Adipocyte (in vitro differentiated cells): ENCODE measurements at regions not wholly inside any gene's neighbourhood (a gene's known extent, or its start where the extent isn't known, plus 50 kb on each side); places are given as distances from the start of the nearest gene placed in this dataset.
"Not testable (repeated sequence)": the region's sequence is repeated elsewhere in the genome, so short reads cannot be mapped to it uniquely, and the experiment has no call there.

Experiments
- DNase-seq: peaks from one replicate; pipeline ENCODE4 v3.0.0-alpha.2; 2015; ENCODE audit warnings: low read depth
- H3K27me3 ChIP-seq: replicated peaks from 2 replicates; pipeline ENCODE4 v1.7.0; 2013; ENCODE audit warnings: mild to moderate bottlenecking, low read length, moderate library complexity; ENCODE audit not compliant: control insufficient read depth, insufficient read depth
- H3K36me3 ChIP-seq: 2 replicates; pipeline ENCODE4 v1.7.0; 2013; ENCODE audit warnings: low read length, mild to moderate bottlenecking, moderate library complexity; ENCODE audit not compliant: control insufficient read depth, insufficient read depth, severe bottlenecking
- H3K4me1 ChIP-seq: 2 replicates; pipeline ENCODE4 v1.7.0; 2013; ENCODE audit warnings: mild to moderate bottlenecking, low read length, moderate library complexity; ENCODE audit not compliant: control insufficient read depth, insufficient read depth
- H3K4me3 ChIP-seq: 2 replicates; pipeline ENCODE4 v1.7.0; 2013; ENCODE audit warnings: mild to moderate bottlenecking, low read length, moderate library complexity
- H3K9ac ChIP-seq: 2 replicates; pipeline ENCODE4 v1.7.0; 2013; ENCODE audit warnings: mild to moderate bottlenecking, low read length, moderate library complexity
- H3K9me3 ChIP-seq: 2 replicates; pipeline ENCODE4 v1.7.0; 2013; ENCODE audit warnings: mild to moderate bottlenecking, low read length, moderate library complexity; ENCODE audit not compliant: control insufficient read depth

DNA sequence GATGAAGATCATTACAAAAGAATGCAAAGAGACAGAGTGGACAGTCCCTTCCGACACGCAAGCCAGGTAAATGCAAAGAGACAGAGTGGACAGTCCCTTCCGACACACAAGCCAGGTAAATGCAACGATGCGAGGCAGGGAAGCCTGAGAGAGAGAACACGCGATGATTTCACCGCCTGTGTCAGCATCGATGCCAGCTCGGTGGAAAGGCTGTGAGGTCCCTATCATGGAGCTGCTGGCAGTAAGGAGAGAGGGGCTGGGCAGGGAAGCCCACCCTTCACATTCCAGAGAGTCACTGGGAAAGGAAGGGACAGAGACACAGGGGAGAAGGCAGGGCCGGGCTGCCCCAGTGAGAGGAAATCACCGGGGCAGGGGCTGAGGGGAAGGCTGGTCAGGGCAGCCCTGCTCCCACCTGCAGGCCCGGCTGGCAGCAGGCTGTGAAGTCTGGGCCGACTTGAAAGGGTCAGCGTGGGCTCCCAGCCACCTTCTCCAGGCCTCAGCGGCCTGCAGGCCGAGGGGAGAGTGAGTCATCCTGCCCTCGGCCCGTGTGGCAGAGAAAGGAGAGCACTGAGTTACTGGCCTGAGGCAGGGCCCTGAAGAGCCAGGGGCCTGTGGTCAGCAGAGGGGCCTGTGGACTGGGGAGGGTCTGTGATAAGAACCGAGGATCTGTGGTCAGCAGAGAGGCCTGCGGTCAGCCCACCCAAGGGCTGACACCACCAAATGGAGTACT lies 80.4 kb downstream of the DACT2 start:
- no peak for DNase-seq
- Histone ChIP-seq H3K27me3 (peaks cover 10% of the 10 kb centered on the region), H3K4me1 (no peaks in the 10 kb centered on the region), H3K9ac (no peak overlapping the region), H3K36me3 (no peaks in the 10 kb centered on the region), H3K4me3 (no peak overlapping the region), H3K9me3 (no peaks in the 10 kb centered on the region)

DNA sequence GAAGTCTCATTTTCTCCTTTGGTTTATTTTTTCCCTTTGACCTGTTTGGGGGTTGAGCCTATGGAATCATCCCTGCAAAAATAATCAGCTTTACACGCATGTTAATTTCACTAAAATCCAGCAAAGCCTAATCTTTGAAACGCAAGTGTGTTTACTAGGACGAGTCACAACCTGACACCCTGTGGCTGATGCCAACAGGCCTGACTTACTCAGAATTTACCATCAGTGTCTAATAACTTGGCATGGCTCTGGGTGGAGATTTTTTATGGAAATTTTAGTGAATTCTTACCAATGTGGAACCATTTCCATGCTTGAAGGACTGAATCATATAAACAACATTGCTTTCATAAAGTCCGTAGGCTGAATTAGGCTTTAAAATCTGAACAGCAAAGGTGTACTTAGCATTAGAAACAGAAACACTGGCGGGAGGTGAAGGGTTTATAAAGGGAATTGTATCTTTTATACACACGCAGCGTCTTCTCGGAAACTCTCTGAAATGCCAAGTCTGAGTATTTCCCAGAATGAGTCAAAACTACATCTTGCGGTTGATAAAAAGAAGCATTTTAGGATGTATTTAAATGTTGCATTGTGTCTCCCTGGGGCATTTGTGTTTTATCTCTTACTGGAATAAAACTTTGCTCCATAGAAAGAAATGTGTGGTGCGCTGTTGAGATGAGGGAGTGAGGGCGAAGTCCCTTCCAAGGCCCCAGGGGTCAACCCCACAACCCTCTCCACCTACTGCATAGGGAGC lies 81.2 kb downstream of the DACT2 start:
- Histone ChIP-seq H3K9ac (no peak overlapping the region), H3K27me3 (peaks cover 6% of the 10 kb centered on the region), H3K36me3 (no peaks in the 10 kb centered on the region), H3K9me3 (no peaks in the 10 kb centered on the region), H3K4me1 (no peaks in the 10 kb centered on the region), H3K4me3 (no peak overlapping the region)
- DNase-seq, result no peak

DNA sequence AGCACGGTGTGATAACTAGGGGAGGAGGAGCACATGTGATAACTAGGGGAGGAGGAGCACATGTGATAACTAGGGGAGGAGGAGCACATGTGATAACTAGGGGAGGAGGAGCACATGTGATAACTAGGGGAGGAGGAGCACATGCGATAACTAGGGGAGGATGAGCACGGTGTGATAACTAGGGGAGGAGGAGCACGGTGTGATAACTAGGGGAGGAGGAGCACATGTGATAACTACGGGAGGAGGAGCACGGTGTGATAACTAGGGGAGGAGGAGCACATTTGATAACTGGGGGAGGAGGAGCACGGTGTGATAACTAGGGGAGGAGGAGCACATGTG lies 85.7 kb downstream of the DACT2 start:
- not testable (repeated sequence) for H3K4me1 ChIP-seq, H3K27me3 ChIP-seq, DNase-seq, H3K4me3 ChIP-seq, H3K9me3 ChIP-seq, H3K36me3 ChIP-seq, H3K9ac ChIP-seq

GRCh38 chr6:168232989-168233874 lies 86.3 kb downstream of the DACT2 start:
- Histone ChIP-seq H3K9me3 (no peaks in the 10 kb centered on the region), H3K27me3 (peaks cover 9% of the 10 kb centered on the region), H3K4me1 (no peaks in the 10 kb centered on the region), H3K36me3 (no peaks in the 10 kb centered on the region), H3K9ac (no peak overlapping the region), H3K4me3 (no peak overlapping the region)
- DNase-seq, result no peak

- Histone ChIP-seq H3K27me3 (peaks cover 9% of the 10 kb centered on the region), H3K4me3 (no peak overlapping the region), H3K9me3 (no peaks in the 10 kb centered on the region), H3K36me3 (no peaks in the 10 kb centered on the region), H3K4me1 (no peaks in the 10 kb centered on the region), H3K9ac (no peak overlapping the region)
- no peak for DNase-seq
Measured at GRCh38 chr6:168232528-168232927, 87.0 kb downstream of the DACT2 start.

DNA sequence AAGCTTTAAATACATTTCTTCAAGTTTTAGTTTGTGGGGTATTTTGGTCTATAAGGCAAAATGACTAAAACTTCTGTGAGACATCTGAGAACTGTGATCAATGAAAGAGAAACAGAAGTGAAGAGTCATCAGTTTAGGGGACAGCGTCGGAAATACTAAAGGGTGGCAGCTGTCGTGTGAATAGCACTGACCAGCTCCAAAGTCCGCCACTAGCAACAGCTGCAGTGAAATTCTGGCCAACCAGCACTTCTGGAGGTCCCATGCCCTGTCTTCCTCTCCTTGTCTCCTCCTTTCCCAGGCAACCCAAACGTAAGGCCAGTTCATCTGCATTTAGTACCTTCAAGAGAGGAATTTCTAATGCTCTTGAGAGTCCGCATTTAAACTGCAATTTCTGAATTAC lies 87.5 kb downstream of the DACT2 start:
- peaks cover 1% of the 10 kb centered on the region for H3K4me1 ChIP-seq
- H3K4me3 ChIP-seq, result no peak overlapping the region
- no peaks in the 10 kb centered on the region for H3K36me3 ChIP-seq
- no peak overlapping the region for H3K9ac ChIP-seq
- no peaks in the 10 kb centered on the region for H3K9me3 ChIP-seq
- H3K27me3 ChIP-seq, result peaks cover 9% of the 10 kb centered on the region
- no peak for DNase-seq

DNA sequence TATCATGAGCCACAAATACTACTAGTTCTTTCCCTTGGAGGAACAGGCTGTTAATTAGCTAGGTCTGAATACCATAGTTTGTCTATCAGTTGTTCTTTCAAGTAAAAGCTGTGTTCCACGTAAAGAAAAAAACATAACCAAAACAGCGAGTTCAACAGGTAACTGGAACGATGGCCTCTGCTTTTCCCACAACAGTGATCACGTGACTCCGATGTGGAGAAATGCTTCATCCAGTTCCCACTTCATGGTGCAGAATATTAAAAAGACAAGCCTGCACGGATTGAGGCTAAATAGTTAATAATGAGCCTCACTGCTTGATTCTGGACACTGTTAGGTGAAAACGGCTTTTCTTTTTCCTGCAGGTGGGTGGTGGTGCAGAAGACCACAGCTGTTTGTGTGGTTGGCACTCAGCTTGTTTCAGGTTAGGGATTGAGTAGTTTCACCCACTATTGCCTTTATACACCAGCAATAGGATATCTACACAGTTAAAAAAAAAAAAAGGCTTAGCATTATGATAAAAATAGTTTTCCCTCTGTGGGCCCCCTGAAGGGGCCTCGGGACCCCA lies 88.1 kb downstream of the DACT2 start:
- Histone ChIP-seq H3K9ac (no peak overlapping the region), H3K36me3 (no peaks in the 10 kb centered on the region), H3K27me3 (peaks cover 9% of the 10 kb centered on the region), H3K4me1 (peaks cover 7% of the 10 kb centered on the region), H3K4me3 (no peak overlapping the region), H3K9me3 (no peaks in the 10 kb centered on the region)
- no peak for DNase-seq

DNA sequence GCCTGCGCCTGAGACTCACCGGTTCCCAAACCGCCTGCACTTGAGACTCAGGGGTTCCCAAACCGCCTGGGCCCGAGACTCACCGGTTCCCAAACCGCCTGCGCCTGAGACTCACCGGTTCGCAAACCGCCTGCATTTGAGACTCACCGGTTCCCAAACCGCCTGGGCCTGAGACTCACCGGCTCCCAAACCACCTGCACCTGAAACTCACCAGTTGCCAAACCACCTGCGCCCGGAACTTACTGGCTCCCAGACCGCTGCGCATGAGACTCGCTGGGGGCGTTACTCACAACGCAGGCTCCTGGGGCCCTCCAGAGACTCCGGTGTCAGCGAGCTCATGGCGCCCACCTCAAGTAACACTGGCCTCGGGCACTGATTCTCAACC lies 90.2 kb downstream of the DACT2 start:
- no peak for DNase-seq
- no peaks in the 10 kb centered on the region for H3K9me3 ChIP-seq
- H3K27me3 ChIP-seq, result peaks cover 16% of the 10 kb centered on the region
- no peaks in the 10 kb centered on the region for H3K36me3 ChIP-seq
- no peak overlapping the region for H3K4me3 ChIP-seq
- no peak overlapping the region for H3K9ac ChIP-seq
- peaks cover 11% of the 10 kb centered on the region for H3K4me1 ChIP-seq

DNA sequence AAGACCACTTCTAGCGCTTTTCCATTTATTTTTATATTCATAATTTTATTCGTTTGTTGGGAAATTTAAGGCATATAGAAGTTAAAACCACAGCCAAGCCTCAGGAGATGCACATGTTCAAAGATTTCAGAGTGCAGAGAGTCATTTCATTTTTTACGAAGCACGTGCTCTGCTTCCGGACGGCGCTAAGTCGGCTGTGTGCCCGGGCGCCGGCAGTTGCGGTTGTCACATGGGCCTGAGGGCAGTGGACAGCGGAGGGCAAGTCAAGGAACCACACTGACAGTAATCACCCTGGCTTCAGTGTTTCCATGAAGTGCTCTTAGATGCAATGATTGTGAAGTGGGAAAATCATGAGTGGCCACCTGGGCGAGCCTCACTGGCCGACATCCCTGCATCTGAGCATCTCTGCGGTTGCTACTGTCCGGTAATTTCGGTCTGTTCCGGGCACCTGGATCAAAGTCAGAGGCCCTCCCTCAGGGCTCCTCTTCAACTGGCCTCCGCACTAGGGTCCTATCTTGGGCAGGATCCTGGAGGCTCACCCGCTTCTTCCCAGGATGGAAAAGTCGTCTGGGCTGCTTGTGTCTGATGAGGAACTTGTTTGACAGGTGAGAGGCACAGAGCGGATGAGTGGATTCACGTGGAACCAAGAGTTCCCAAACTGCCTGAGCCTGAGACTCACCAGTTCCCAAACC lies 90.8 kb downstream of the DACT2 start:
- Histone ChIP-seq H3K9ac (no peak overlapping the region), H3K9me3 (no peaks in the 10 kb centered on the region), H3K27me3 (peaks cover 19% of the 10 kb centered on the region), H3K4me1 (peaks cover 11% of the 10 kb centered on the region), H3K36me3 (no peaks in the 10 kb centered on the region), H3K4me3 (no peak overlapping the region)
- DNase-seq, result no peak

GRCh38 chr6:168227840-168228239 lies 91.7 kb downstream of the DACT2 start:
- Histone ChIP-seq H3K27me3 (peaks cover 22% of the 10 kb centered on the region), H3K9ac (no peak overlapping the region), H3K36me3 (no peaks in the 10 kb centered on the region), H3K4me3 (no peak overlapping the region), H3K4me1 (peaks cover 11% of the 10 kb centered on the region), H3K9me3 (no peaks in the 10 kb centered on the region)
- DNase-seq, result no peak
